Kidney epithelial cell (primary cell): ENCODE measurements at regions not wholly inside any gene's neighbourhood (a gene's known extent, or its start where the extent isn't known, plus 50 kb on each side); places are given as distances from the start of the nearest gene placed in this dataset.
"Not testable (repeated sequence)": the region's sequence is repeated elsewhere in the genome, so short reads cannot be mapped to it uniquely, and the experiment has no call there.

Experiments
- DNase-seq: peaks from one replicate; pipeline ENCODE4 v3.0.0-alpha.2; 2010; ENCODE audit warnings: low read depth
- H3K27me3 ChIP-seq: 2 replicates; pipeline ENCODE4 v1.6.0; 2011; ENCODE audit warnings: low read length; ENCODE audit not compliant: control insufficient read depth, insufficient read depth
- H3K36me3 ChIP-seq: 2 replicates; pipeline ENCODE4 v1.5.1; 2011; ENCODE audit warnings: low read length; ENCODE audit not compliant: control insufficient read depth, insufficient read depth
- H3K4me3 ChIP-seq: 2 replicates; pipeline ENCODE4 v1.5.1; 2011; ENCODE audit warnings: low read depth, mild to moderate bottlenecking, control low read depth, low read length
- CTCF ChIP-seq: IDR thresholded peaks from 2 replicates; pipeline ENCODE4 v1.5.1; 2011; ENCODE audit warnings: mild to moderate bottlenecking, moderate library complexity, low read length, control low read depth, inconsistent platforms; ENCODE audit not compliant: insufficient read depth, poor library complexity, severe bottlenecking

- DNase-seq = no peak
- Histone ChIP-seq H3K27me3 (no peaks in the 10 kb centered on the region), H3K36me3 (no peaks in the 10 kb centered on the region), H3K4me3 (no peak overlapping the region)
- TF ChIP-seq CTCF = no peak
Observed at GRCh38 chrX:18102006-18102405, 118.7 kb downstream of the BEND2 start.

GRCh38 chrX:18101087-18101486 is 119.6 kb downstream of the BEND2 start:
- no peak for DNase-seq
- Histone ChIP-seq H3K36me3 (no peaks in the 10 kb centered on the region), H3K27me3 (no peaks in the 10 kb centered on the region), H3K4me3 (no peak overlapping the region)
- TF ChIP-seq CTCF = no peak

- DNase-seq = no peak
- no peak for TF ChIP-seq CTCF
- H3K4me3 ChIP-seq = no peak overlapping the region
Observed at GRCh38 chrX:18099745-18100144, 120.9 kb downstream of the BEND2 start.

GRCh38 chrX:18098763-18099162 is 121.9 kb downstream of the BEND2 start:
- no peaks in the 10 kb centered on the region for H3K36me3 ChIP-seq
- no peak for TF ChIP-seq CTCF
- H3K27me3 ChIP-seq = no peaks in the 10 kb centered on the region
- DNase-seq = no peak
- H3K4me3 ChIP-seq = no peak overlapping the region

More at GRCh38 chrX:18099745-18100144, 120.9 kb downstream of the BEND2 start:
- no peaks in the 10 kb centered on the region for H3K27me3 ChIP-seq
- no peaks in the 10 kb centered on the region for H3K36me3 ChIP-seq

GRCh38 chrX:18076434-18076833 is 144.3 kb downstream of the BEND2 start:
- Histone ChIP-seq H3K27me3 (peaks cover 2% of the 10 kb centered on the region), H3K36me3 (no peaks in the 10 kb centered on the region), H3K4me3 (no peak overlapping the region)
- TF ChIP-seq CTCF = no peak
- no peak for DNase-seq

GRCh38 chrX:18075603-18076002 is 145.1 kb downstream of the BEND2 start:
- no peak for TF ChIP-seq CTCF
- Histone ChIP-seq H3K36me3 (no peaks in the 10 kb centered on the region), H3K4me3 (no peak overlapping the region), H3K27me3 (peaks cover 2% of the 10 kb centered on the region)
- no peak for DNase-seq

- not testable (repeated sequence) for H3K36me3 ChIP-seq, H3K4me3 ChIP-seq, DNase-seq, H3K27me3 ChIP-seq
Observed at GRCh38 chrX:18068045-18068444, 152.6 kb downstream of the BEND2 start.
